ENCODE measurements at regions not wholly inside any gene's neighbourhood (a gene's known extent, or its start where the extent isn't known, plus 50 kb on each side); places are given as distances from the start of the nearest gene placed in this dataset.

- no peaks in the 10 kb centered on the region for H3K9me3 ChIP-seq (replicated peaks; ENCODE audit: control insufficient read depth, insufficient read depth, low read length)
- no peaks in the 10 kb centered on the region for H3K79me2 ChIP-seq (ENCODE audit: control insufficient read depth, insufficient read depth, low read length)
- H3K36me3 ChIP-seq (ENCODE audit: control insufficient read depth in 2 of 2, extremely low read depth in 1 of 2, insufficient read depth in 2 of 2, low read length in 2 of 2) = no peaks in the 10 kb centered on the region
- peaks cover 61% of the 10 kb centered on the region in 2 experiments for H3K27me3 ChIP-seq (ENCODE audit: control insufficient read depth in 2 of 2, insufficient read depth in 2 of 2, low read length in 2 of 2)
- intact Hi-C loops (cut with micrococcal nuclease) = no loop called here
- CTCF ChIA-PET = no interaction called here
- dilution Hi-C loops (cut with MboI; ENCODE audit: extremely low pct_ligation_motif_present, low sequenced_read_pairs) = no loop called here
- H3K9me1 ChIP-seq (replicated peaks; ENCODE audit: control insufficient read depth, extremely low read depth, insufficient read depth, low read length) = no peaks in the 10 kb centered on the region
- no peak overlapping the region for H3K27ac ChIP-seq (ENCODE audit: insufficient read depth, low read depth, low read length)
- no peak overlapping the region for H2AFZ ChIP-seq (ENCODE audit: low read depth, low read length)
- TF ChIP-seq EZH2 (IDR thresholded peaks at IDR 0.05; ENCODE audit: borderline replicate concordance, low read depth, low read length, severe bottlenecking) = peak; percentile 49
- TF ChIP-seq POLR2AphosphoS5 (IDR thresholded peaks at IDR 0.05; ENCODE audit: insufficient read depth, low read depth, low read length) = no peak
- no peak overlapping the region for H3K4me2 ChIP-seq (ENCODE audit: insufficient read depth, low read length)
- no peak for DNase-seq (ENCODE audit: low read depth, low spot score)
- H3K9ac ChIP-seq (replicated peaks; ENCODE audit: extremely low read depth, insufficient read depth, low read length) = no peak overlapping the region
- POLR2A ChIA-PET = no interaction called here
- no peaks in the 10 kb centered on the region for H4K20me1 ChIP-seq (replicated peaks; ENCODE audit: control insufficient read depth, extremely low read depth, insufficient read depth, low read length)
- H3K4me1 ChIP-seq (ENCODE audit: control insufficient read depth, extremely low read depth, insufficient read depth, low read length) = peaks cover 2% of the 10 kb centered on the region
- no TSS peak for BruUV-seq (replicated peaks)
- no peak overlapping the region for H3K4me3 ChIP-seq (replicated peaks in 1 of 3; ENCODE audit: insufficient read depth in 1 of 3, low read depth in 1 of 3, low read length in 3 of 3)
- no peak for FAIRE-seq
Measured at GRCh38 chr7:128167791-128168666, 73.0 kb upstream of the LEP start.

GRCh38 chr7:128168667-128169210 lies 72.3 kb upstream of the LEP start:
- no peak for FAIRE-seq

More at GRCh38 chr7:128168667-128169210, 72.3 kb upstream of the LEP start:
- Histone ChIP-seq H3K4me1 (ENCODE audit: control insufficient read depth, extremely low read depth, insufficient read depth, low read length) (peaks cover 2% of the 10 kb centered on the region), H3K4me2 (ENCODE audit: insufficient read depth, low read length) (no peak overlapping the region), H3K9ac (replicated peaks; ENCODE audit: extremely low read depth, insufficient read depth, low read length) (no peak overlapping the region), H4K20me1 (replicated peaks; ENCODE audit: control insufficient read depth, extremely low read depth, insufficient read depth, low read length) (no peaks in the 10 kb centered on the region), H3K27ac (ENCODE audit: insufficient read depth, low read depth, low read length) (no peak overlapping the region), H3K36me3 (ENCODE audit: control insufficient read depth in 2 of 2, extremely low read depth in 1 of 2, insufficient read depth in 2 of 2, low read length in 2 of 2) (no peaks in the 10 kb centered on the region), H3K79me2 (ENCODE audit: control insufficient read depth, insufficient read depth, low read length) (no peaks in the 10 kb centered on the region), H3K27me3 (ENCODE audit: control insufficient read depth in 2 of 2, insufficient read depth in 2 of 2, low read length in 2 of 2) (peaks cover 59 to 61% of the 10 kb centered on the region in 2 experiments), H3K4me3 (replicated peaks in 1 of 3; ENCODE audit: insufficient read depth in 1 of 3, low read depth in 1 of 3, low read length in 3 of 3) (no peak overlapping the region), H2AFZ (ENCODE audit: low read depth, low read length) (no peak overlapping the region), H3K9me3 (replicated peaks; ENCODE audit: control insufficient read depth, insufficient read depth, low read length) (no peaks in the 10 kb centered on the region), H3K9me1 (replicated peaks; ENCODE audit: control insufficient read depth, extremely low read depth, insufficient read depth, low read length) (no peaks in the 10 kb centered on the region)
- BruUV-seq (replicated peaks) = no TSS peak
- no peak for TF ChIP-seq MAX (IDR thresholded peaks at IDR 0.05; ENCODE audit: insufficient read depth, insufficient read length)
- no peak for TF ChIP-seq GATA2 (IDR thresholded peaks at IDR 0.05; ENCODE audit: insufficient read depth, insufficient read length, low read depth, low read length)
- no peak for TF ChIP-seq FOS (IDR thresholded peaks at IDR 0.05; ENCODE audit: borderline replicate concordance, insufficient read depth, low read length)
- TF ChIP-seq MYC (IDR thresholded peaks at IDR 0.05; ENCODE audit: low read depth, low read length) = no peak
- no peak for TF ChIP-seq POLR2AphosphoS5 (IDR thresholded peaks at IDR 0.05; ENCODE audit: insufficient read depth, low read depth, low read length)
- TF ChIP-seq POLR2A (IDR thresholded peaks at IDR 0.05; ENCODE audit: low read depth, low read length) = no peak
- TF ChIP-seq, protein P1, sequence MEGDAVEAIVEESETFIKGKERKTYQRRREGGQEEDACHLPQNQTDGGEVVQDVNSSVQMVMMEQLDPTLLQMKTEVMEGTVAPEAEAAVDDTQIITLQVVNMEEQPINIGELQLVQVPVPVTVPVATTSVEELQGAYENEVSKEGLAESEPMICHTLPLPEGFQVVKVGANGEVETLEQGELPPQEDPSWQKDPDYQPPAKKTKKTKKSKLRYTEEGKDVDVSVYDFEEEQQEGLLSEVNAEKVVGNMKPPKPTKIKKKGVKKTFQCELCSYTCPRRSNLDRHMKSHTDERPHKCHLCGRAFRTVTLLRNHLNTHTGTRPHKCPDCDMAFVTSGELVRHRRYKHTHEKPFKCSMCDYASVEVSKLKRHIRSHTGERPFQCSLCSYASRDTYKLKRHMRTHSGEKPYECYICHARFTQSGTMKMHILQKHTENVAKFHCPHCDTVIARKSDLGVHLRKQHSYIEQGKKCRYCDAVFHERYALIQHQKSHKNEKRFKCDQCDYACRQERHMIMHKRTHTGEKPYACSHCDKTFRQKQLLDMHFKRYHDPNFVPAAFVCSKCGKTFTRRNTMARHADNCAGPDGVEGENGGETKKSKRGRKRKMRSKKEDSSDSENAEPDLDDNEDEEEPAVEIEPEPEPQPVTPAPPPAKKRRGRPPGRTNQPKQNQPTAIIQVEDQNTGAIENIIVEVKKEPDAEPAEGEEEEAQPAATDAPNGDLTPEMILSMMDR (IDR thresholded peaks at IDR 0.05; ENCODE audit: extremely low read depth in 1 of 2, insufficient read depth in 1 of 2, low read depth in 1 of 2, low read length in 2 of 2) = no peak
- TF ChIP-seq EZH2 (IDR thresholded peaks at IDR 0.05; ENCODE audit: borderline replicate concordance, low read depth, low read length, severe bottlenecking) = no peak
- no peak for TF ChIP-seq JUN (IDR thresholded peaks at IDR 0.05; ENCODE audit: borderline replicate concordance, insufficient read depth, insufficient read length, low read depth)
- intact Hi-C loops (cut with micrococcal nuclease) (no loop called here), dilution Hi-C loops (cut with MboI; ENCODE audit: extremely low pct_ligation_motif_present, low sequenced_read_pairs) (no loop called here)
- peak; percentile 12 for DNase-seq (ENCODE audit: low read depth, low spot score)
- POLR2A ChIA-PET = no interaction called here
- CTCF ChIA-PET = no interaction called here
